ENCODE measurements at regions not wholly inside any gene's neighbourhood (a gene's known extent, or its start where the extent isn't known, plus 50 kb on each side); places are given as distances from the start of the nearest gene placed in this dataset.
"Not testable (repeated sequence)": the region's sequence is repeated elsewhere in the genome, so short reads cannot be mapped to it uniquely, and the experiment has no call there.

DNA sequence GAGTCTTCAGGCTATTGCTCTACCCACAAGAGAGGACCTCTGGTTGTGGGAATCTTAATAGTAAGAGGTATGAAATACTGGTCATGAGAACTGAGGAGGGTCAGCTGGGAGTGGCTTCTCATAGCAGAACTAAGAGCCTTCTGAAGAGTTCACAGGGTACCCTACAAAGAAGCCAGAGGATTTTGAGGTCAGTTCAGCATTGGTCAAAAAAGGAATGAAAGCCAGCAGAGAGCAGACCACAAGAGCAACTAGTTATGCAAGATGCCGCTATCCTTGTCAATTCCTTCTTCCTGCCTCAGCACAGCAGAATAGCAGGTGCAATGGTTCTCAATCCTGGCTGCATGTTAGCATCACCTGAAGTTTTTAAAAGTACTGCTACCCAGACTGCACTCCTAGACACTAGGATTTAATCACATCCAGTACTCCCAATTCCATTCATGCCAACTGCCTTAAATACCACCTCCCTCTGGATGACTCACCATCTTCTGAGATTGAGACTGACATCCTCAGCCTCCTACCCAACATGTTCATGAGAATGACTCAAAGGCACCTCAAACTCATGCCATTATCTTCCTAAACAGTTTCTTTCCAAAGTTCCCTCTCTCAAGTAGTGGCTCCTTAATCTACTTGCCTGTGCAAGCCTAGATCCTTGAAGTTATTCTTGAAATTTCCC is 81.0 kb upstream of the RBMS1 start:
- H3K36me3 Mint-ChIP-seq (ENCODE audit: low read depth) = peaks cover 1% of the 10 kb centered on the region
- peaks cover 11% of the 10 kb centered on the region for H3K9me3 Mint-ChIP-seq
- no peak for DNase-seq
- no peaks in the 10 kb centered on the region for H3K27me3 Mint-ChIP-seq (ENCODE audit: low read depth)
- CTCF ChIA-PET = no interaction called here
- no peaks in the 10 kb centered on the region for H3K4me1 Mint-ChIP-seq (ENCODE audit: low read depth)
- intact Hi-C loops (cut with micrococcal nuclease) = no loop called here
- no peak overlapping the region for H3K4me3 Mint-ChIP-seq
- H3K27ac Mint-ChIP-seq = no peak overlapping the region

DNA sequence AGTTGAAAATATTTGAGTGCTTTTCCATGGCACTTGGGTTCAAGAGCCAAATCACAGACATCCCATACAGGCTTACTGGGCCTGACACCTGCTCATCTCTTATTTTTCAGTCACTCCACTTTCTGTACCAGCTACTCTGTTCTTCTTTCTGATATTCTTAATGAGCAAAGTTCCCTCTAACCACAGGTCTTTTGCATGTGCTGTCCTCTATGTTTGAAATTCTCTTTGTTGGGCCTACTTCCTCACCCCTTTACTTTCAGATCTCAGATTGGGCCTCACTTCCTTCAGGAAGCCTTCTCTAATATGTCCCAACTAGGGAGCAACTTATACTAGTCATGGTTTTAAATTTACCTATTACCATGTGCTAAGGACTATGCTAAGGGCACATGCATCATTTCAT is 81.8 kb upstream of the RBMS1 start:
- H3K27ac Mint-ChIP-seq = no peak overlapping the region
- CTCF ChIA-PET = no interaction called here
- H3K36me3 Mint-ChIP-seq (ENCODE audit: low read depth) = peaks cover 1% of the 10 kb centered on the region
- intact Hi-C loops (cut with micrococcal nuclease) = no loop called here
- no peaks in the 10 kb centered on the region for H3K4me1 Mint-ChIP-seq (ENCODE audit: low read depth)
- H3K27me3 Mint-ChIP-seq (ENCODE audit: low read depth) = no peaks in the 10 kb centered on the region
- DNase-seq = no peak
- peaks cover 11% of the 10 kb centered on the region for H3K9me3 Mint-ChIP-seq
- no peak overlapping the region for H3K4me3 Mint-ChIP-seq

DNA sequence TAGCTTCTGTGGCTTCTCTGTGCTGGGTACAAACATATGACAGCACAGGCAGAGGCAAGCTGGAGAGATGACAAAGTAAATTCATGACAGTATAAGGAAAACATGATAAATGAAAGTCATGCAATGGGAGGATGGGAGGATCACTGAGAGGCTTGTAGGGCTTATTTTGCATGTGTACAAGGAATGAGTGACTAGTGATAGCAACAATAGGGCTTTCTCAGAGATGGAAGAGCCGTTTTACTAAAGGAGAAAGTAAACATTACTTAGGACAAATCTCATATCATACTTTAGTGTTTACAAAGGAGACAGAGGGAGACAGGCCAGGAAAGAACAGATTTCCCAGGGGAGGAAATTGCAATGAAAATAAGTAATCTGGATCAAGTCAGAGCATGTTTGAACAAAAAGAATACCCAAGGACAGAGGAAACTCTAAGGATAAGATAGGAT is 82.5 kb upstream of the RBMS1 start:
- intact Hi-C loops (cut with micrococcal nuclease) = no loop called here
- CTCF ChIA-PET = no interaction called here
- no peak overlapping the region for H3K4me3 Mint-ChIP-seq

DNA sequence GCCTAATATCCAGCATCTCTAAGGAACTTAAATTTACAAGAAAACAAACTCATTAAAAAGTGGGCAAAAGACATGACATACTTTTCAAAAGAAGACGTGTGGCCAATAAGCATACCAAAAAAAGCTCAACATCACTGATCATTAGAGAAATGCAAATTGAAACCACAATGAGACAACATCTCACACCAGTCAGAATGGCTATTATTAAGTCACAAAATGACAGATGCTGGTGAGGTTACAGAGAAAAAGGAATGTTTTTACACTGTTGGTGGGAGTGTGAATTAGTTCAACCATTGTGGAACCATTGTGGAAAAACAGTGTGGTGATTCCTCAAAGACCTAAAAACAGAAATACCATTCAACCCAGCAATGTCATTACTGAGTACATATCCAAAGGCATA is 83.5 kb upstream of the RBMS1 start:
- H3K9me3 Mint-ChIP-seq; H3K4me1 Mint-ChIP-seq (ENCODE audit: low read depth); H3K36me3 Mint-ChIP-seq (ENCODE audit: low read depth); DNase-seq; H3K4me3 Mint-ChIP-seq; intact Hi-C loops (cut with micrococcal nuclease); H3K27me3 Mint-ChIP-seq (ENCODE audit: low read depth); CTCF ChIA-PET; H3K27ac Mint-ChIP-seq: not testable (repeated sequence)

More for the DNA sequence above, 82.5 kb upstream of the RBMS1 start:
- no peaks in the 10 kb centered on the region for H3K4me1 Mint-ChIP-seq (ENCODE audit: low read depth)
- H3K27ac Mint-ChIP-seq = no peak overlapping the region
- no peak for DNase-seq
- H3K9me3 Mint-ChIP-seq = peaks cover 11% of the 10 kb centered on the region
- H3K27me3 Mint-ChIP-seq (ENCODE audit: low read depth) = no peaks in the 10 kb centered on the region
- H3K36me3 Mint-ChIP-seq (ENCODE audit: low read depth) = peaks cover 1% of the 10 kb centered on the region

DNA sequence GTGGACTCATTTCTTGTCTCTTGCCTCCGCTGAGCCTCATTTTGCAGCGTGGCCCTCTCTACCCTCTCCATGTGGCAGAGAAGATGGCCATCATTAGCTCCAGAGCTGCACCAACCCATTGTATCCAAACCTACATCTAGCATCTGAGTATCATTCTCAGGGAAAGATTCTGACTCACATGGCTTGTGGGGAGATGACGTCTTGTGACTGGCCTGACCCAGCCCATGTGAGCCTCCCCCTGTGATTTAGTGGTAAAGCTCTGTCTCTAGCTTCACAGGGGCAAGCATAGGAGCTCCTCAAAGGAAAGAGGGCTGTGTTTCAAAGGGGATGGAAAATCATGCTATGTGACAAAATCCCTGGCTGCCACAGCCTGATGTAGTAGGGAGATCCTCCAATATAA is 87.4 kb upstream of the RBMS1 start:
- Mint-ChIP-seq H3K4me1 (ENCODE audit: low read depth) (peaks cover 7% of the 10 kb centered on the region), H3K27ac (no peak overlapping the region), H3K27me3 (ENCODE audit: low read depth) (no peaks in the 10 kb centered on the region), H3K9me3 (no peaks in the 10 kb centered on the region), H3K36me3 (ENCODE audit: low read depth) (no peaks in the 10 kb centered on the region), H3K4me3 (no peak overlapping the region)
- CTCF ChIA-PET = interaction anchor here (0.6 kb wide), 1 partner anchor 96 kb away, joined by 3 read pairs; no protein-coding TSS in a partner anchor
- no peak for DNase-seq
- intact Hi-C loops (cut with micrococcal nuclease) = loop anchor here (5.0 kb wide), 1 partner anchor 229 kb away; no protein-coding TSS in a partner anchor

GRCh38 chr2:160581448-160581847 is 87.8 kb upstream of the RBMS1 start:
- no peak overlapping the region for H3K4me3 Mint-ChIP-seq
- intact Hi-C loops (cut with micrococcal nuclease) = loop anchor here (5.0 kb wide), 1 partner anchor 229 kb away; no protein-coding TSS in a partner anchor
- peaks cover 8% of the 10 kb centered on the region for H3K4me1 Mint-ChIP-seq (ENCODE audit: low read depth)
- no peaks in the 10 kb centered on the region for H3K36me3 Mint-ChIP-seq (ENCODE audit: low read depth)
- H3K9me3 Mint-ChIP-seq = no peaks in the 10 kb centered on the region
- CTCF ChIA-PET = interaction anchor here (0.6 kb wide), 1 partner anchor 97 kb away, joined by 3 read pairs; no protein-coding TSS in a partner anchor
- no peaks in the 10 kb centered on the region for H3K27me3 Mint-ChIP-seq (ENCODE audit: low read depth)
- DNase-seq = peak; percentile 8
- no peak overlapping the region for H3K27ac Mint-ChIP-seq

- no peaks in the 10 kb centered on the region for H3K36me3 Mint-ChIP-seq (ENCODE audit: low read depth)
- CTCF ChIA-PET = no interaction called here
- DNase-seq = no peak
- intact Hi-C loops (cut with micrococcal nuclease) = loop anchor here (5.0 kb wide), 1 partner anchor 230 kb away; no protein-coding TSS in a partner anchor
- H3K4me1 Mint-ChIP-seq (ENCODE audit: low read depth) = peaks cover 11% of the 10 kb centered on the region
- no peaks in the 10 kb centered on the region for H3K9me3 Mint-ChIP-seq
- no peak overlapping the region for H3K27ac Mint-ChIP-seq
- H3K4me3 Mint-ChIP-seq = no peak overlapping the region
- no peaks in the 10 kb centered on the region for H3K27me3 Mint-ChIP-seq (ENCODE audit: low read depth)
Measured at GRCh38 chr2:160582081-160582480, 88.5 kb upstream of the RBMS1 start.

DNA sequence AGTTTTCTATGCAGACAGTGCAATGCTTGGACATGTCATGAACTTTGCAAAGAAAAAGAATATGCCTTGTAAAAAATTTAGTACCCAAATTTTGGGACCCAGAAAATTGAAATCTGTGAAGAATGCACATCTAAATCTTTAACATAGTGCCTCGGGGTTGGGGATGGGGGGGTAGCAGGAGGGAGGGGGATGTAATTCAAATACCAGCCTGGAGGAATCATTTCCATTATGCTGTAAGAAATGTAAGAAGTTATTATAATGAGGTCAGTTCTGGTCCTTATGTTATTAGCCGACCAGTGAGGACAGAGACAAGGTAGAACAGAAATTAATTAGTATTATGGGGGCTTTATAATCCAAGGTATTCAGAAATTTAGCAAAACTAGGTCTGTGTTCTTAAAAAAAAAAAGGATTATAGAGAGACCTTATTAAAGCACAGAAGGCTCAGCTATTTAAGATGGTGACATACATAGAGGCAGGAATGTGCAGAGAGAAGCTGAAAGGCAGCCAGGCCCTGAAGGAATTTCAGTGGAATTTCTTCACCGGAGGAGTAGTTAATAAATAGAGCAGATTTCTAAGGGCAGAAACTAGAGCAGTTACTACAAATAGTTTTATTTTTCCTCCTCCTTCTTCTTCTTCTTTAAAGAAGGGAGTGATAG is 89.0 kb upstream of the RBMS1 start:
- DNase-seq = no peak
- Mint-ChIP-seq H3K36me3 (ENCODE audit: low read depth) (no peaks in the 10 kb centered on the region), H3K9me3 (no peaks in the 10 kb centered on the region), H3K27me3 (ENCODE audit: low read depth) (no peaks in the 10 kb centered on the region), H3K4me3 (no peak overlapping the region), H3K27ac (no peak overlapping the region), H3K4me1 (ENCODE audit: low read depth) (peaks cover 11% of the 10 kb centered on the region)
- CTCF ChIA-PET = interaction anchor here (0.6 kb wide), 1 partner anchor 387 kb away, joined by 3 read pairs; no protein-coding TSS in a partner anchor
- intact Hi-C loops (cut with micrococcal nuclease) = loop anchor here (5.0 kb wide), 1 partner anchor 230 kb away; no protein-coding TSS in a partner anchor

DNA sequence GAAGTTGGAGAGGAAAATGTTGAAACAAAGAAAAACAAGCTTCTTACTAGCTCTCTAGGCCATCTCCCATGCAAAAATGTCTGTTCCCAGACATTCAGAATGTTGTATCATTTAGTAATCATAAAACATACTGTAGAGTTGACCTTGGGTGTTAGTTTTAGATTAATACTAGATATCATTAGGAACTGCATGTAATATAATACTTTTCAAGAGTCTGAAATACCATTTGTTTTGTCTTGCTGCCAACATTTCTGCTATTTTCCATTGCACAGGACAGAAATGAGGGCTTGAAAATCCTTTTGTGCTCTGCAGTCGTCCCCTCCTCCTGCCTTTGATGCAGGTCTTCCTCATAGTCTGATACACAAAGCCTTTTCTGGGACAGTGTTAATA is 89.5 kb upstream of the RBMS1 start:
- H3K4me3 Mint-ChIP-seq = no peak overlapping the region
- H3K36me3 Mint-ChIP-seq (ENCODE audit: low read depth) = no peaks in the 10 kb centered on the region
- no peaks in the 10 kb centered on the region for H3K27me3 Mint-ChIP-seq (ENCODE audit: low read depth)
- no peak overlapping the region for H3K27ac Mint-ChIP-seq
- no peaks in the 10 kb centered on the region for H3K9me3 Mint-ChIP-seq
- intact Hi-C loops (cut with micrococcal nuclease) = loop anchor here (5.0 kb wide), 1 partner anchor 231 kb away; no protein-coding TSS in a partner anchor
- DNase-seq = no peak
- CTCF ChIA-PET = interaction anchor here (0.6 kb wide), 1 partner anchor 387 kb away, joined by 3 read pairs; no protein-coding TSS in a partner anchor
- H3K4me1 Mint-ChIP-seq (ENCODE audit: low read depth) = peaks cover 11% of the 10 kb centered on the region

- intact Hi-C loops (cut with micrococcal nuclease) = loop anchor here (5.0 kb wide), 1 partner anchor 232 kb away; no protein-coding TSS in a partner anchor
- H3K4me1 Mint-ChIP-seq (ENCODE audit: low read depth) = peaks cover 11% of the 10 kb centered on the region
- DNase-seq = no peak
- no peak overlapping the region for H3K27ac Mint-ChIP-seq
- H3K9me3 Mint-ChIP-seq = no peaks in the 10 kb centered on the region
- H3K36me3 Mint-ChIP-seq (ENCODE audit: low read depth) = no peaks in the 10 kb centered on the region
- CTCF ChIA-PET = no interaction called here
- H3K4me3 Mint-ChIP-seq = no peak overlapping the region
- no peaks in the 10 kb centered on the region for H3K27me3 Mint-ChIP-seq (ENCODE audit: low read depth)
Measured at GRCh38 chr2:160583813-160584537, 90.4 kb upstream of the RBMS1 start.

- intact Hi-C loops (cut with micrococcal nuclease) = loop anchor here (5.0 kb wide), 1 partner anchor 233 kb away; no protein-coding TSS in a partner anchor
- no peak for DNase-seq
- H3K4me3 Mint-ChIP-seq = no peak overlapping the region
- CTCF ChIA-PET = no interaction called here
- no peaks in the 10 kb centered on the region for H3K36me3 Mint-ChIP-seq (ENCODE audit: low read depth)
- H3K9me3 Mint-ChIP-seq = no peaks in the 10 kb centered on the region
- no peaks in the 10 kb centered on the region for H3K27me3 Mint-ChIP-seq (ENCODE audit: low read depth)
- H3K27ac Mint-ChIP-seq = no peak overlapping the region
- H3K4me1 Mint-ChIP-seq (ENCODE audit: low read depth) = peaks cover 11% of the 10 kb centered on the region
Measured at GRCh38 chr2:160584972-160585494, 91.4 kb upstream of the RBMS1 start.

- no peak overlapping the region for H3K27ac Mint-ChIP-seq
- H3K4me3 Mint-ChIP-seq = no peak overlapping the region
- no peaks in the 10 kb centered on the region for H3K27me3 Mint-ChIP-seq (ENCODE audit: low read depth)
- H3K9me3 Mint-ChIP-seq = peaks cover 6% of the 10 kb centered on the region
- H3K4me1 Mint-ChIP-seq (ENCODE audit: low read depth) = peaks cover 16% of the 10 kb centered on the region
- DNase-seq = no peak
- no peaks in the 10 kb centered on the region for H3K36me3 Mint-ChIP-seq (ENCODE audit: low read depth)
- CTCF ChIA-PET = no interaction called here
- intact Hi-C loops (cut with micrococcal nuclease) = no loop called here
Measured at GRCh38 chr2:160590664-160591063, 97.1 kb upstream of the RBMS1 start.
